H1 (cell line): ENCODE measurements at regions not wholly inside any gene's neighbourhood (a gene's known extent, or its start where the extent isn't known, plus 50 kb on each side); places are given as distances from the start of the nearest gene placed in this dataset.

Source experiments
- CTCF ChIA-PET: fragments of 300-600 bp; sonication (Branson Sonifier 250); formaldehyde crosslinking; loops from one replicate; lab custom pipeline; 2021; ENCODE audit not compliant: partially characterized antibody; lab: Charles Lee
- POLR2A ChIA-PET: fragments of 300-600 bp; sonication (Branson Sonifier 250); formaldehyde crosslinking; loops from one replicate; lab custom pipeline; 2021; ENCODE audit warnings: inconsistent platforms; ENCODE audit not compliant: partially characterized antibody; lab: Charles Lee
- DNase-seq, 2 experiments: peaks; one replicate each; pipeline versions ENCODE4 v3.0.0 to v3.0.0-alpha.2; 2010 to 2022; ENCODE audit warnings: low spot score in 2 of 2, low read depth in 1 of 2, mixed read lengths in 1 of 2
- FAIRE-seq: peaks from 2 replicates; lab custom pipeline; 2011; peaks lifted over from hg19 to GRCh38; lab: Jason Lieb, UNC
- H2AFZ ChIP-seq: 2 replicates; pipeline ENCODE4 v1.8.1; 2012; ENCODE audit warnings: low read length, inconsistent platforms
- H2AK5ac ChIP-seq: 2 replicates; pipeline ENCODE4 v1.6.1; 2013; ENCODE audit warnings: low read depth, low read length
- H2BK120ac ChIP-seq: replicated peaks from 2 replicates; pipeline ENCODE3; 2013; ENCODE audit warnings: low read depth, low read length, inconsistent platforms
- H2BK12ac ChIP-seq: 2 replicates; pipeline ENCODE4 v1.6.1; 2013; ENCODE audit warnings: low read depth, low read length
- H2BK15ac ChIP-seq: 2 replicates; pipeline ENCODE4 v1.6.1; 2013; ENCODE audit warnings: low read length
- H2BK20ac ChIP-seq: 2 replicates; pipeline ENCODE4 v1.6.1; 2013; ENCODE audit warnings: low read length
- H2BK5ac ChIP-seq: 2 replicates; pipeline ENCODE4 v1.6.1; 2013; ENCODE audit warnings: low read depth, low read length
- H3K14ac ChIP-seq: 2 replicates; pipeline ENCODE4 v1.6.1; 2013; ENCODE audit warnings: inconsistent platforms; ENCODE audit not compliant: insufficient read length
- H3K18ac ChIP-seq: 2 replicates; pipeline ENCODE4 v1.6.1; 2013; ENCODE audit warnings: low read length; ENCODE audit errors: extremely low read depth
- H3K23ac ChIP-seq: 2 replicates; pipeline ENCODE4 v1.6.1; 2013; ENCODE audit warnings: inconsistent platforms; ENCODE audit not compliant: insufficient read length
- H3K23me2 ChIP-seq: 2 replicates; pipeline ENCODE4 v1.6.1; 2013; ENCODE audit warnings: low read depth, low read length
- H3K27ac ChIP-seq: 2 replicates; pipeline ENCODE4 v1.6.1; 2011; ENCODE audit warnings: low read depth, low read length, inconsistent platforms
- H3K27me3 ChIP-seq, 4 experiments: replicated peaks in 1 of 4; 1 replicate in 1 of 4; 2 replicates in 3 of 4; pipeline versions ENCODE4 v1.6.1 to v1.8.1; 2011 to 2013; ENCODE audit warnings: low read length in 3 of 4, mild to moderate bottlenecking in 3 of 4, inconsistent platforms in 2 of 4, mixed read lengths in 2 of 4, moderate library complexity in 1 of 4; ENCODE audit not compliant: control insufficient read depth in 3 of 4, insufficient read depth in 3 of 4; ENCODE audit errors: extremely low read depth in 1 of 4
- H3K36me3 ChIP-seq, 4 experiments: 2 replicates each; pipeline versions ENCODE4 v1.6.1 to v1.8.1; 2011 to 2013; ENCODE audit warnings: mild to moderate bottlenecking in 4 of 4, low read length in 3 of 4, moderate library complexity in 2 of 4, control low read depth in 1 of 4, inconsistent platforms in 1 of 4; ENCODE audit not compliant: insufficient read depth in 4 of 4, control insufficient read depth in 2 of 4
- H3K4ac ChIP-seq: replicated peaks from 2 replicates; pipeline ENCODE3; 2013; ENCODE audit warnings: low read length, low read depth, mixed read lengths, inconsistent platforms; ENCODE audit not compliant: insufficient read length
- H3K4me1 ChIP-seq, 4 experiments: replicated peaks in 1 of 4; 1 replicate in 1 of 4; 2 replicates in 3 of 4; pipeline versions ENCODE4 v1.6.1 to v1.8.1; 2011 to 2013; ENCODE audit warnings: low read length in 3 of 4, inconsistent platforms in 2 of 4, mixed read lengths in 1 of 4; ENCODE audit not compliant: insufficient read depth in 4 of 4, control insufficient read depth in 3 of 4
- H3K4me2 ChIP-seq, 2 experiments: 2 replicates each; pipeline versions ENCODE4 v1.6.1 to v1.8.1; 2011 to 2013; ENCODE audit warnings: low read depth in 2 of 2, low read length in 2 of 2, control low read depth in 1 of 2, inconsistent platforms in 1 of 2, mild to moderate bottlenecking in 1 of 2; ENCODE audit not compliant: insufficient read depth in 1 of 2
- H3K4me3 ChIP-seq, 4 experiments: fragments of 200-600, 300-600 bp in 1 of 4; sonication (generic), shearing (Covaris generic), sonication (Bioruptor Twin) in 1 of 4; 2 replicates each; pipeline versions ENCODE4 v1.5.1 to v1.8.1; 2011 to 2016; ENCODE audit warnings: low read length in 4 of 4, low read depth in 3 of 4, control low read depth in 2 of 4, inconsistent platforms in 2 of 4, mild to moderate bottlenecking in 2 of 4, mixed read lengths in 1 of 4, moderate library complexity in 1 of 4; ENCODE audit not compliant: insufficient read depth in 2 of 4; ENCODE audit errors: extremely low read depth in 1 of 4
- H3K56ac ChIP-seq: replicated peaks from 2 replicates; pipeline ENCODE3; 2013; ENCODE audit warnings: low read depth, mild to moderate bottlenecking, mixed read lengths, low read length, inconsistent platforms; ENCODE audit not compliant: insufficient read length
- H3K79me1 ChIP-seq: 2 replicates; pipeline ENCODE4 v1.6.1; 2013; ENCODE audit warnings: low read depth, low read length, control low read depth
- H3K79me2 ChIP-seq, 2 experiments: 2 replicates each; pipeline versions ENCODE4 v1.6.1 to v1.8.1; 2012 to 2013; ENCODE audit warnings: low read length in 2 of 2, mild to moderate bottlenecking in 2 of 2, inconsistent platforms in 1 of 2; ENCODE audit not compliant: insufficient read depth in 2 of 2, control insufficient read depth in 1 of 2
- H3K9ac ChIP-seq, 4 experiments: replicated peaks in 1 of 4; 1 replicate in 1 of 4; 2 replicates in 3 of 4; pipeline versions ENCODE4 v1.6.1 to v1.8.1; 2011 to 2013; ENCODE audit warnings: low read depth in 3 of 4, low read length in 3 of 4, control low read depth in 2 of 4, mild to moderate bottlenecking in 2 of 4, moderate library complexity in 2 of 4, inconsistent platforms in 1 of 4; ENCODE audit errors: extremely low read depth in 1 of 4
- H3K9me3 ChIP-seq, 2 experiments: 2 replicates each; pipeline versions ENCODE4 v1.6.1 to v1.8.1; 2012 to 2013; ENCODE audit warnings: mild to moderate bottlenecking in 2 of 2, moderate library complexity in 2 of 2, control low read depth in 1 of 2, inconsistent platforms in 1 of 2, low read depth in 1 of 2, low read length in 1 of 2, mixed read lengths in 1 of 2; ENCODE audit not compliant: insufficient read depth in 2 of 2
- H4K20me1 ChIP-seq, 2 experiments: replicated peaks in 1 of 2; 2 replicates each; pipeline versions ENCODE3 to v1.8.1; 2011 to 2013; ENCODE audit warnings: inconsistent platforms in 2 of 2, low read length in 2 of 2, mild to moderate bottlenecking in 1 of 2; ENCODE audit not compliant: insufficient read depth in 2 of 2, control insufficient read depth in 1 of 2
- H4K5ac ChIP-seq: 2 replicates; pipeline ENCODE4 v1.6.1; 2013; ENCODE audit warnings: low read length, low read depth, mixed read lengths, inconsistent platforms; ENCODE audit not compliant: insufficient read length
- H4K8ac ChIP-seq: 2 replicates; pipeline ENCODE4 v1.8.0; 2013; ENCODE audit warnings: mild to moderate bottlenecking, moderate library complexity, low read length, inconsistent platforms; ENCODE audit not compliant: insufficient read depth; ENCODE audit errors: extremely low read depth
- H4K91ac ChIP-seq: replicated peaks from 2 replicates; pipeline ENCODE3; 2013; ENCODE audit warnings: low read length, mixed read lengths, inconsistent platforms; ENCODE audit not compliant: insufficient read length
- CBX8 ChIP-seq: fragments of 300-800, 300-1000 bp; sonication (generic); IDR thresholded peaks from 2 replicates; pipeline ENCODE4 v1.7.1; 2016; ENCODE audit warnings: low read depth, low read length, borderline replicate concordance
- CHD1 ChIP-seq: IDR thresholded peaks from 2 replicates; pipeline ENCODE4 v1.6.1; 2012; ENCODE audit warnings: low read depth, low read length, improper control_type of control experiment
- CHD2 ChIP-seq: IDR thresholded peaks from 2 replicates; pipeline ENCODE4 v1.6.1; 2012; ENCODE audit warnings: low read length, improper control_type of control experiment
- CTBP2 ChIP-seq: IDR thresholded peaks from 2 replicates; pipeline ENCODE4 v1.7.0; 2011; ENCODE audit warnings: borderline replicate concordance, mild to moderate bottlenecking, moderate library complexity, mixed read lengths, low read length; ENCODE audit not compliant: insufficient read depth, insufficient read length
- EGR1 ChIP-seq: IDR thresholded peaks from 2 replicates; pipeline ENCODE4 v1.6.1; 2011; ENCODE audit warnings: low read depth, low read length, borderline replicate concordance
- JUND ChIP-seq: IDR thresholded peaks from 2 replicates; pipeline ENCODE4 v1.6.1; 2011; ENCODE audit warnings: mild to moderate bottlenecking, improper control_type of control experiment, low read length
- RBBP5 ChIP-seq: IDR thresholded peaks from 2 replicates; pipeline ENCODE4 v1.7.1; 2012; ENCODE audit warnings: low read depth, mild to moderate bottlenecking, inconsistent platforms, low read length, moderate library complexity, borderline replicate concordance
- SUZ12 ChIP-seq: fragments of 200-600 bp; sonication (generic); IDR thresholded peaks from 2 replicates; pipeline ENCODE4 v1.6.1; 2012; ENCODE audit warnings: mild to moderate bottlenecking, inconsistent platforms, low read length, moderate library complexity, mixed read lengths
- YY1 ChIP-seq: IDR thresholded peaks from 2 replicates; pipeline ENCODE4 v1.6.1; 2011; ENCODE audit warnings: low read depth, mild to moderate bottlenecking, low read length

DNA sequence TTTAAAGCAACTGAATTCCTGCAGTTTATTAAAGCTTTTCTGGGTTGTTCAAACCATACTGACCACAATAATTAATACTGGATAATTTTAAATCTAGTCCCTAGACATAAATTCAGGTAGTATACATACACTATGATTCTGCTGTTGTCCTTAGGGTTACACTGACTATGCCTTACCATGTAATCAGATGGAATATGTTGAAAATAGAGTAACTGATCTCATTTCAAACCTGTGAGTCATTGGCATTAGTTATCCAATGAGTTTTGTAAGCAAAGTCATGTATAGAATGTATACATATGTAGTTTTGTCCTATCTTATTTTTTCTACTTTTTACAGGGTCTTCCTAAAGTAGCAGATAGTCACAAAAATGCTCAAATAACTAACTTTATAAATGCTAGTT is 517.1 kb upstream of the CCDC54 start:
- no peak for FAIRE-seq
- ChIA-PET POLR2A (no interaction called here), CTCF (no interaction called here)
- Histone ChIP-seq H2BK20ac (no peak overlapping the region), H3K27ac (no peak overlapping the region), H4K91ac (no peak overlapping the region), H3K9ac (no peak overlapping the region), H3K23ac (no peak overlapping the region), H3K79me2 (no peaks in the 10 kb centered on the region), H3K4ac (no peak overlapping the region), H3K4me3 (no peak overlapping the region), H2BK15ac (no peak overlapping the region), H3K4me1 (no peaks in the 10 kb centered on the region; a peak in 1 of 7 replicates), H3K4me2 (no peak overlapping the region), H2AK5ac (no peak overlapping the region), H3K56ac (no peak overlapping the region), H3K36me3 (no peaks in the 10 kb centered on the region), H2BK12ac (no peak overlapping the region), H2AFZ (no peak overlapping the region), H4K20me1 (no peaks in the 10 kb centered on the region), H3K27me3 (no peaks in the 10 kb centered on the region), H3K23me2 (no peaks in the 10 kb centered on the region), H3K9me3 (no peaks in the 10 kb centered on the region), H3K18ac (no peak overlapping the region), H4K8ac (no peak overlapping the region), H3K14ac (no peak overlapping the region), H2BK120ac (no peak overlapping the region), H2BK5ac (no peak overlapping the region), H3K79me1 (no peaks in the 10 kb centered on the region), H4K5ac (no peak overlapping the region)
- no peak for DNase-seq
- no peak for TF ChIP-seq CBX8
- no peak for TF ChIP-seq EGR1
- TF ChIP-seq CHD2: no peak
- no peak for TF ChIP-seq CHD1
- no peak for TF ChIP-seq RBBP5
- TF ChIP-seq SUZ12: no peak
- no peak for TF ChIP-seq YY1
- TF ChIP-seq CTBP2: no peak
- TF ChIP-seq JUND: no peak
